HG02884 (cell line): ENCODE measurements at regions not wholly inside any gene's neighbourhood (a gene's known extent, or its start where the extent isn't known, plus 50 kb on each side); places are given as distances from the start of the nearest gene placed in this dataset.

Source experiments
- ATAC-seq: cut with Tn5 transposase; IDR thresholded peaks from one replicate; pipeline ENCODE4 v1.9.1; 2021; ENCODE audit warnings: mild to moderate bottlenecking, moderate library complexity; ENCODE audit not compliant: unreplicated experiment

DNA sequence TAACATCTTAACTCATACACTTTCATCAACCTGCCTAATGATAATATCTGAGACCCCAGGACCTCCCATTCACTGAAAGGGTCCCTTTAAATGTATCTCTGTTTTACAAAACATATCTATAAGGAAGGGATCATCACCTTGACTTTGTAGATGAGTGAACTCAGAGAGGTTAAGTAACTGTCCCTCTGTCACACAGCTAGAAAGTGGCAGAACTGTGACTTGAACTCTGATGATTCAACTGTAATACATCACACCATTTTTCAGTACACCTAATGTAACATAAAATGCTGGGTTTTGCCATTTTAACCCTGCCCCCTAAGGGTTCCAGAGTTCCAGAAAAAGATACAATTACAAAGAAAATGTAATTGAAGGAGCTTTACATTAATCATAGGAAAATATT is 234.6 kb downstream of the ZEB2 start:
- no peak for ATAC-seq

DNA sequence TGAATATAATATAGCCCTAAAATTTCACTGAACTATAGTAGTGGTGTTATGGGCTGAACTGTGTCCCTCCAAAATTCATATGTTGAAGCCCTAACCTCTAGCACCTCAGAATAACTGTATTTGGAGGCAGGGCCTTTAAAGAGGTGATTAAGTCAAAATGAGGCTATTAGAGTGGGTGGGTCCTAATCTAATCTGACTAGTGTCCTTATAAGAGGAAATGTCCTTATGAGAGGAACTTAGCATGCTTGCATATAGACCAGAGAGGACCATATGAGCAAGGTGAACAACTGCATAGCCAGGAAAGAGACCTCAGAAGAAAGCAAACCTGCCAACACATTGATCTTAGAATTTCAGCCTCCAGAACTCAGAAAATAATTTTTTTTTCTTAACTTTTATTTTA is 238.4 kb downstream of the ZEB2 start:
- no peak for ATAC-seq

DNA sequence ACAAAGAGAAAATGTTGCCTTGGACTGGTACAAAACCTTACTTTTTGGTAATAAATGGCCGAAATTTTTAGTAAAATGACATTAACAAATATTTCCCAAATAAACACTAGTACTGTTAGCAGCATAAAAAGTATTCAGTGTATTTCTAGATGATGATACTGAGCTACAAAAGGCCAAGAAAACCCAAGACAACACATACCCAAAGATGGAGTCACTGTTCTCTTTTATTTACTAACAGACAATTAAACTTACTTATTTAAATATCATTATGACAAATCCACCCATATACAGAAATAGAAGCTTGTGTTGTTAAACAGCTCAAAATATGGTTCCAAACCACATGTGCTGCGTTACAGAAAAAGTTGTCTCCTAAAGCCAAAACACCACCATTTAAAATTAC is 239.9 kb downstream of the ZEB2 start:
- no peak for ATAC-seq

DNA sequence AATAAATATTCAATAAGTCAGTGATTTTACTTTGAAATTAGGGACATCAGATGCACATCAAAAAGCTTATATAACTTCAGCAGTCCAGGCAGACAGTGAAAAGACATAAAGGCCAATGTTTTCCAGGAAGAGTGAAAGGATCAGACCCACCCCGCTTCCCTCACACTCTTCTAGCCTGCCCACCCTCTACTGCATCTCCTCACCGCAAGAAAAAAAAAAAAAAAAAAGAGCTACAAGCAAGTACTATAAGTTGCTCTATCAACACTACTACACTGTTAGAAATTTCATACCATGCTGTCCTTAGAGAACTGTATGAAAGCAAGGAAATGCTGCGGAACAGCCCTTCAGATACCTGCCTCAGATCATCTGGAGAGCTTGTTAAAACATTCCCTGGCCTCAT is 240.8 kb downstream of the ZEB2 start:
- no peak for ATAC-seq

DNA sequence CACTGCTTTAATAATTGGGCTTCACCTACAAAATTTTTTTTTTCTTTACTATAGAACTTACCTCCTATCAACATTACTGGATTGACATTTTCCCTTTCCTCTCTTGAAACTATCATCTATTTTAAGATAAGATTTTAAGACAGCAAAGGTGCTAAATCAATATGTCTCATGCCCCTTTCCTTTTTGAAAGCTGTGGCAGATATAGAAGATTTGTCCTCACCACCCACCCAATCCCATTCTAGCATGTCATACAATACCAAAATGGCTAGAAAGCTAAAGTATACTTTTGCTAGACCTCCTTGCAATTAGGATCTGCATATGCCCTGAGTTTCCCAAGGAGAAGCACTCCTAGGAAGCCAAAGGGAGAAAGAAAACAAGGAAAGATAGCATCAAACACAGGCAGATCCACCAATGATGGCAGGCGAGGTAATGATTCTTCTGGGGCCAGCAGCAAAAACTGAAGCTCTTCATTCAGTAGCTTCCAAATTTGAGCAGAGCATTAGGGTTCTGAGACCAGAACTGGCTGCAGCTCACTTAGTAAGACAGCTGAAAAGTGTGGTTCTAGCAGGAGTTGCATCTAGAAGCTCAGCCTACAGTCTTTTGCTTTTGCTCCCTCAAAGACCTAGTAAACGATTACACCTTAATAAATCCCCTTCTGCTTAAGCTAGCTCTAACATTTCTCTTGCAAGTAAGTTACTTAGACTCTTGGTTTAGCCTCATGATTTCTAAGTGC is 242.1 kb downstream of the ZEB2 start:
- ATAC-seq: no peak

DNA sequence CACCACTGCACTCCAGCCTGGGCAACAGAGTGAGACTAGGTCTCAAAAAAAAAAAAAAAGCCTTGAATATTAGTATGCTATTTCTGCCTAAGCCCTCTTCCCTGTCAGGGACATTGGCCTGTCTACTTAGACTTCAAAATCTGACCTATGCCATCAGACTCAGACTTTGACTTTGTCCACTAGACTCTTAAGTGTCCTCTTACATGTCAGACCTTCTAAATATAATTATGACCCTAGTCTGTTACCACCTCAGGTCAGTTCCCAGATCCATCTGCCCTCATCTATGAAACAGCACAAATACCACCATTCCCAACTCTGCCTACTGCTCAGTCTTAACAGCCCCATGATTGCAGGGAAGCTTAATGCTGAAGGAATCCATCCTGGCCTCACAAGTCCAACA is 244.6 kb downstream of the ZEB2 start:
- ATAC-seq: no peak

DNA sequence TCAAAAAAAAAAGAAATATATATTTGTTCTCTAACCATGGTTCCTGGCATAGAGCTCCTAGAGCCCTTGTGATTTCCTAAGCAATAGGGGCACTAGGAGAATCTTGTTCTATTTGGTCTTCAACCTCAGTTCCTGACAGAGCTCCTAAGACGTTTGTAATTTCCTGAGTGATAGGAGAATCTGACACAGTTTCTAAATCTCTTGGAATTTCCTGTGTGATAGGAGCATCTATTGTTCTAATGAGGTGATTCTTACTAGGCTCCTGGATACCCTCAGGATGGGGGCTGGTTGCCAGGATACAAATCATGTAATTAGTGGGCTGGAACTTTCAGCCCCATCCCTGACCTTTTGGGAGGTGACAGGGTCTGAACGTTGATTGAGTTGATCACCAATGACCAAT is 245.8 kb downstream of the ZEB2 start:
- no peak for ATAC-seq

DNA sequence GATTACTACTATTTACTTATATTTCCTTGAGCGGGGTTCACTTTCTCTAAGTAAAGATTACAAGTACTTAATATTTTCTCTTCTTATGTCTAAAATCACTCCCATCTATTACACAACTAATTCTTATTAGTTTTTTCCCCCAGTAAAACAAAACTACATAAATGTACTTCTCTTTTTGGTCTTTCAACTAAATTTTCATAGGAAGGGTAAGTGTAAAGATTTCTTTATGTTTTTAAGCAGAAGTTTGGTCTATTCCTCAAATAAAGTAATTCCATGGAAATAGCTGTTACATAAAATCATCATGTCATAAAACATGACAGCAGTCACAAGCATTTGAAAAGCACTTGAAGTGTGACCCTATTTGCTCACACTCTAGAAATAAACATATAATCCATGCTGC is 249.0 kb downstream of the ZEB2 start:
- ATAC-seq: no peak

DNA sequence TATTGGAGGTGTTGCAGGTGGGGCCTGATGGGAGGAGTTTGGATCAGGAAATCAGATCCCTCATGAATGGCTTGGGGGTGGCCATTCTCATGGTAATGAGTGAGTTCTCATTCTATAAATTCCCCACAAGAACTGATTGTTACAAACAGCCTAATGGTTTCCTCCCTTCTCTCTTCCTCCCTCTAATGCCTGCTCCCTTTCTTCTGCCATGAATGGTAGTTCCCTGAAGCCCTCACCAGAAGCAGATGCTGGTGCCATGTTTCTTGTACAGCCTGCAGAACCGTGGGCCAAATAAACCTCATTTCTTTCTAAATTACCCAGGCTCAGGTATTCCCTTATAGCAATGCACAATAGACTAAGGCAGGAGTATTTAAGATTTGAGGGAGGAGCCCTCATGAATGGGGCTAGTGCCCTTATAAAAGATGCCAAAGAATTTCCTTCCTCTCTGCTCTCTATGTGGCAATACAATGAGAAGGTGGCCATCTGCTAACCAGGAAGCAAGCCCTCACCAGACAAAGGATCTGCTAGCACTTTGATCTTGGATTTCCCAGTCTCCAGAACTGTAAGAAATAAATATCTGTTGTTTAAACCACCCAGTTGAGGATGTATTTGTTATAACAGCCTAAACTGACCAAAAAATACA is 251.8 kb downstream of the ZEB2 start:
- no peak for ATAC-seq

DNA sequence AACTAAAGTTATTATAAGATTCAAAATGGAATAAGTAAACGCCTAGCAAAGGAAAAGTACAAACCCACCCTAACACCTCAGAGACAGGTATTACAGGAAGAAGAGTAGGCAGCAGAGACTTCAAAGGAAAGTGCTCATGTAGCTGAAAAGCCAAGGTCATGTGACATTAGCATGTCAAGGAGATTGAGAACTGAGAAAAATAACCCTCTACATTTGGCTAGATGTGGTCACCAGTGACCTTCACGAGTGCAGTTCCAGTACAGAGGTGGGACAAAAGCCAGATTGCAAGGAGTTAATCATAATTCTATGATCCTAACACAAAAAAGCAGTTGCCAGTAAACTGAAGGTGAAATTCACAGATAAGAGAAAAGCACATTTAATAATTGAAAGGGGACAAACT is 252.7 kb downstream of the ZEB2 start:
- peak; percentile 93 for ATAC-seq

DNA sequence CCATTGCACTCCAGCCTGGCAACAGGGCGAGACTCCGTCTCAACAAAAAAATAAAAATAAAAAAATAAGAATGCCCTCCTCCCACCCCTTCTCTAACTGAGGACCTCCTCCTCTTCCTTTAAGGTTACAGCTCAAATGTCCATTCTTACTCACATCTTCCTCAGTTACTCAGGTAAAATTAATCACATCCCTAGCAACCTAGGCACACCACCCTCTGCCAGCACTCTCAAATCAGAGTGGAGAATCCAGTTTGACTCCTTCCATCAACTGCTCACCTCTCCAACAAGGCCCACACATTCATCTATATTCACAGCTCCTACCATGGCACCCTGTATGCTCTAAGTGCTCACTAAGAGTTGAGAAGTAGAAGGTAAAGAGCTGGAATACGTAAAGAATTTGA is 254.3 kb downstream of the ZEB2 start:
- ATAC-seq: no peak

DNA sequence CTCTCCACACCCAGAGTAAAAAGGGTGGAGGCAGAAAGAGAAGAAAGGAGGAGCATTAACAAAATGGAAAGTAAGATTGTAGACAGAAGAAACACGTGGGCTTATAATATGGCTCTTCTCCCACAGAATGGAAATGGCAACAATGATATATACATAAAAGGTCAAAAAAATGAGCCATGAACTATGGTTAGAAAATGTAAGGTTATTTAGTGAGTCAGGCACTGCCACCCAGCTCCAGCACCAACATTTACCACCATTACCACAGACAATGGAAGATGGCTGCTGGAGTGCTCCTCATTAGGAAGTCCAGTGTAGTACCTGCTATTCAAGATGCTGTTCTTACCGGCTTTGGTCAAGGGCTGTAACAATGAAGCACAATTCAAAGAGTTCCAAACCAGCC is 258.0 kb downstream of the ZEB2 start:
- ATAC-seq: no peak

DNA sequence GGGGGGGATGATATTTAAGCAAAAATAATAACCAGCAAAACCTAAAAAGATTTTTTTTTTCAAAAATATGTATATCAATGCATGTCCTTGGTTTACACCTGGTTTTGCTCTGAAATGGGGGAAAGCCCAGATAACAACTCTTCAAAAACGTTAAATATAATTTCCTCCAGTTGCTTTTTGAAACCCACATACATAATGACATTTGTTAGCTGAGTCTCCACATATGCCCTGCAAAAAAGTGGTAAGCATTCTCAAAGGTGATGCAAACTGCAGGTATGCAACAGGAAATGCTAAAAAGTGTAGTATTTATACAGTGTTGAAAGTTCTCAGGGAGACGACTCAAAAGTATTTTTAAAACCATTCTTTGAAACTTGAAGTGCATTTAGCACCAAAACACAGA is 258.6 kb downstream of the ZEB2 start:
- ATAC-seq: no peak

DNA sequence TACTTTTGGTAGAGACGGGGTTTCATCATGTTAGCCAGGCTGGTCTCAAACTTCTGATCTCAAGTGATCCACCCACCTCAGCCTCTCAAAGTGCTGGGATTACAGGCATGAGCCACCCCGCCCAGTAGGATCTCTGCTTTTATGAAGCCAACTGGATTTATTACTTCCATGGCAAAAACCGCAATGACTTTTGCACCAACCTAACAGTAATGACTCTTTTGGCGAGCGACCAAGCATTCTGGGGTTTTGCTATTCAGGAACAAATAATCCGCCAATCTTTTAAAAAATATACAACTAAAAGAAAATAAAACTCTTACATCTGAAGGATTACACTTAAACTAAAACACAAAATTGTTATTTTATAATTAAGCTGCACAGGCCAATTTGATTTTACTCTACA is 260.6 kb downstream of the ZEB2 start:
- no peak for ATAC-seq

DNA sequence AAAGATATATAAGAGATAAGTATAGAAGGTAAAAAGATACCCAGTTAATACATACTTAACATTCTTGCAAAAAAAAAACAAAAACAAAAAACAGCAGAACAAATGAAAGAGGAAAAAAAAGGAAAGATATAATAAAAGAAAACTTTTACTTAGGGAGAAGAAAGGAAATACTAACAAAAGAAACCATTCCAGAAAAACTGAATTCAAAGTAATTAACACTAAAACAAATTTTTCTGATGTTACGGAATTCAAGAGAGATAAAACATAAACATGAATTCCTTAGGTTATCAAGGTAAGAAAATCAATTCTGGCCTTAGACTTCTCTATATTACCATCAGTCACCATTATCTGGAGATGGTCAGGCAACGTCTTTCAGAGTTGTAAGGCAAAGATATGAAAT is 261.8 kb downstream of the ZEB2 start:
- no peak for ATAC-seq

DNA sequence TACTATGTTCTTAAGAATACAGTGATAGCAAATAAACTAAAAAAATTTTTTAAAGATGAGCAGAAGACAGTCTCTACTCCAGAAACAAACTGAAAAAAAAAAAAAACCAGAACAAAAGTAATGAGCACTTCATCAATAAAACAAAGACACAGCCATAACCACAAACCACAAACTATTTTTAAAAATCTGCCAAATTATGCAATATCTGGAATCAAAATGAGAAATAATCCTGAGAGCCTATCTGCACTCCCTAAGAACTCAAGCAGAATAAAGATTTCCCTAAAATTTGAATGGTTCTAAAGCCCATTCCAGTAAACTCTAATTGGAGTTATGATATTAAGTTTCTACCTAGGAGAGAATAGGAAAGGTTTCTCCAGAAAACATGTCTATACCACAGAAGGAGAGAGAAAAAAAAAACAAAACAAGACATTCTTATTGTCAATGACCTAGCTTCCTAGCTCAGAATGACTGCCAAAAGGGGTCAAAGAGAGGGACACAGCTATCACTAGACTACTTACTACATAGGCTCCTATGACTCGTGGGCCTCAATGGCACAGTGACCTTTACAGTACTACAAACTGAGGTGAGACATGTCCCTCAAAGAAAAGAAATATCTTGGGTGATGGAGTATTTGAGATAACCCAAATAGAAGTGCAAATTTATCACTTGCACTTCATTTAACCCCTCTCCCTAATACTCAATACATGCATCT is 262.8 kb downstream of the ZEB2 start:
- no peak for ATAC-seq

DNA sequence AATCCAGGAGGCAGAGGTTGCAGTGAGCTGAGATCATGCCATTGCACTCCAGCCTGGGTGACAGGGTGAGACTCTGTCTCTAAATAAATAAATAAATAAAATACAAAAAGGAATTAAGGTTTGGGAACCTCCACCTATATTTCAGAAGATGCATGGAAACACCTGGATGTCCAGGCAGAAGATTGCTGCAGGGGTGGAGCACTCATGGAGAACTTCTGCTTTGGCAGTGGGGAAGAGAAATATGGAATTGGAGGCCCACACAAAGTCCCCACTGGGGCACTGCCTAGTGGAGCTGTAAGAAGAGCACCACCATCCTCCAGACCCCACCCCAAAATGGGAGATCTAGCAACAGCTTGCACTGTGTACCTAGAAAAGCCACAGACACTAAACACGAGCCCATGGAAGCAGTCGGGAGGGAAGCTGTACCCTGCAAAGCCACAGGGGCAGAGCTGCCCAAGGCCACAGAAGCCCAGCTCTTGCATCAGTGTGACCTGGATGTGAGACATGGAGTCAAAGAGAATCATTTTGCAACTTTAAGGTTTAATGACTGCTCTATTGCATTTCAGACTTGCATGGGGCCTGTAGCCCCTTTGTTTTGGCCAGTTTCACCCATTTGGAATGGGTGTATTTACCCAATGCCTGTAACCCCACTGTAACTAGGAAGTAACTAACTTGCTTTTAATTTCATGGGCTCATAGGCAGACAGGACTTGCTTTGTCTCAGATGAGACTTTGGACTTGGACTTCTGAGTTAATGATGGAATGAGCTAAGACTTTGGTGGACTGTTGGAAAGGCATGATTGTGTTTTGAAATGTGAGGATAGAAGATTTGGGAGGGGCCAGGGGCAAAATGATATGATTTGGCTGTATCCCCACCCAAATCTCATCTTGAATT is 265.3 kb downstream of the ZEB2 start:
- ATAC-seq: no peak

DNA sequence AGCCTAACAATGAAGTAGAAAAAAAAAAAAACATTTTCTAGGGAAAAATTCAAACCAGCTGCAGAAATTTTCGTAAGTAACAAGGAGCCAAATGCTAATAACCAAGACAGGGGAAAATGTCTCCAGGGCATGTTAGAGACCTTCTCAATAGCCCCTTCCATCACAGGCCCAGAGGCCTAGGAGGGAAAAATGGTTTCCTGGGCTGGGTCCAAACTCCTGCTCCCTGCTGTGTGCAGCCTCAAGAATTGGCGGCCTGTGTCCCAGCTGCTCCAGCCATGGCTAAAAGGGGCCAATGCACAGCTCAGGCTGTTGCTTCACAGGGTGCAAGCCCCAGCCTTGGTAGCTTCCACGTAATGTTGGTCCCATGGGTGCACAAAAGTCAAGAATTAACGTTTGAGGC is 266.2 kb downstream of the ZEB2 start:
- no peak for ATAC-seq

DNA sequence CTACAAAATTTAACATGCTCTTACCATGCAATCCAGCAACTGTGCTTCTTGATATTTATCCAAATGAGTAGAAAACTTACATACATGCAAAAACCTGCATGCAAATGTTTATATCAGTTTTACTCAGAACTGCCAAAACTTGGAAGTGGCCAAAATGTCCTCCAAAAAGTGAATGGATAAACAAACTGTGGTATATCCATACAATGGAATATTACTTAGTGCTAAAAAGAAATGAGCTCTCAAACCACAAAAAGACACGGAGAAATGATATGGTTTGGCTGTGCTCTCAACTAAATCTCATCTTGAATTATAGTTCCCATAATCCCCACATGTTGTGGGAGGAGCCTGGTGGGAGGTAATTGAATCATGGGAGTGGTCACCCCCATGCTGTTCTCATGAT is 267.2 kb downstream of the ZEB2 start:
- ATAC-seq: no peak

DNA sequence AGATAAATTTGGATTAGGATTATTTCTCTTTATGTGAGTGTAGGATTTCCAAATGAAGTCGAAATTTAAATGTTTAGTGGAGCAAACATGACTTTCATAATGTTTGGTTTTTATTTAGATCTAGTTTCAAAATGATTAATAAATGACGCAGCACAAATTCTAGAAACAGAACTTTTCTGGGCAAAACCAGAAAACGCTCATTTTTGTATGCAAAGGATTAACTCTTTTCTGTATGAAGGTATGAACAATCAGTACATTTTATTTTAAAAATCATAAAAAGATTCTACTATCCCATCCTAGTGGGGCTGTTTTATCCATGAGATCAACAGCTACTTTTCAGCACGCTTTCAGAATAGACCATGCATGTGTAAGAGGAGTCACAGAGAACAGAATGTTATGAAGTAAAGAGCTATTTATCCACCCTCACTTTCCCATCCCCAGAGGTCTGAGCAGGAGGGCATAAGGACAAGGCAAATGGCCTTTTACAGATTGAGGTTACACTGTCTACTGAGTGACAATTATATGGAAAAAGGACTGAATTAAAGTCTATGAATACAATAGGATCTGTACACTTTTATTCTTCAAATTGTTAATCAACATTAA is 270.8 kb downstream of the ZEB2 start:
- no peak for ATAC-seq
